Mammary epithelial cell (primary cell): ENCODE measurements at regions not wholly inside any gene's neighbourhood (a gene's known extent, or its start where the extent isn't known, plus 50 kb on each side); places are given as distances from the start of the nearest gene placed in this dataset.

Experiments used
- CTCF ChIP-seq, 2 donors: IDR thresholded peaks in 1 of 2; conservative IDR thresholded peaks in 1 of 2; 2 replicates each; pipeline ENCODE4 v1.5.1; 2011 to 2012; ENCODE audit warnings: inconsistent platforms in 2 of 2, low read length in 2 of 2, mild to moderate bottlenecking in 2 of 2, control low read depth in 1 of 2, low read depth in 1 of 2; ENCODE audit not compliant: insufficient read depth in 1 of 2; ENCODE audit errors: extremely low read depth in 1 of 2
- EZH2 ChIP-seq: IDR thresholded peaks from 2 replicates; pipeline ENCODE4 v1.6.1; 2012; ENCODE audit warnings: low read length, inconsistent platforms, borderline replicate concordance

GRCh38 chr6:14047151-14047740 lies 70.3 kb upstream of the CD83 start:
- TF ChIP-seq EZH2 (no peak), CTCF (conservative IDR thresholded peaks at IDR 0.05 in 1 of 2, IDR thresholded peaks at IDR 0.05 in 1 of 2; ENCODE audit: extremely low read depth in 1 of 2, insufficient read depth in 1 of 2, low read depth in 1 of 2, low read length in 2 of 2) (no peak)
